NCI-H1105 (cell line): ENCODE measurements at regions not wholly inside any gene's neighbourhood (a gene's known extent, or its start where the extent isn't known, plus 50 kb on each side); places are given as distances from the start of the nearest gene placed in this dataset.

Experiments used
- DNase-seq: peaks from one replicate; lab custom pipeline; 2025; lab: John Stamatoyannopoulos, UW

- DNase-seq = no peak
These were observed 97.9 kb upstream of the CDH11 start for GRCh38 chr16:65219786-65220185.

- DNase-seq = no peak
These were observed 96.5 kb upstream of the CDH11 start for GRCh38 chr16:65218348-65218747.

GRCh38 chr16:65213866-65214595 lies 92.2 kb upstream of the CDH11 start:
- no peak for DNase-seq

GRCh38 chr16:65212791-65213190 lies 90.9 kb upstream of the CDH11 start:
- DNase-seq = no peak

GRCh38 chr16:65212240-65212639 lies 90.4 kb upstream of the CDH11 start:
- DNase-seq = no peak

- no peak for DNase-seq
These were observed 80.6 kb upstream of the CDH11 start for GRCh38 chr16:65202461-65202860.

- no peak for DNase-seq
These were observed 79.6 kb upstream of the CDH11 start for GRCh38 chr16:65201511-65201910.

GRCh38 chr16:65200857-65201256 lies 79.0 kb upstream of the CDH11 start:
- no peak for DNase-seq

GRCh38 chr16:65200156-65200773 lies 78.4 kb upstream of the CDH11 start:
- no peak for DNase-seq

GRCh38 chr16:65196420-65197075 lies 74.7 kb upstream of the CDH11 start:
- DNase-seq = no peak

- no peak for DNase-seq
These were observed 74.1 kb upstream of the CDH11 start for GRCh38 chr16:65195998-65196397.

GRCh38 chr16:65185241-65185778 lies 63.4 kb upstream of the CDH11 start:
- DNase-seq = no peak

GRCh38 chr16:65181071-65181561 lies 59.3 kb upstream of the CDH11 start:
- no peak for DNase-seq

- DNase-seq = no peak
These were observed 56.3 kb upstream of the CDH11 start for GRCh38 chr16:65178151-65178550.

GRCh38 chr16:65176603-65177002 lies 54.7 kb upstream of the CDH11 start:
- DNase-seq = no peak

- DNase-seq = no peak
These were observed 50.5 kb upstream of the CDH11 start for GRCh38 chr16:65172356-65172755.
